ENCODE measurements at regions not wholly inside any gene's neighbourhood (a gene's known extent, or its start where the extent isn't known, plus 50 kb on each side); places are given as distances from the start of the nearest gene placed in this dataset.

DNA sequence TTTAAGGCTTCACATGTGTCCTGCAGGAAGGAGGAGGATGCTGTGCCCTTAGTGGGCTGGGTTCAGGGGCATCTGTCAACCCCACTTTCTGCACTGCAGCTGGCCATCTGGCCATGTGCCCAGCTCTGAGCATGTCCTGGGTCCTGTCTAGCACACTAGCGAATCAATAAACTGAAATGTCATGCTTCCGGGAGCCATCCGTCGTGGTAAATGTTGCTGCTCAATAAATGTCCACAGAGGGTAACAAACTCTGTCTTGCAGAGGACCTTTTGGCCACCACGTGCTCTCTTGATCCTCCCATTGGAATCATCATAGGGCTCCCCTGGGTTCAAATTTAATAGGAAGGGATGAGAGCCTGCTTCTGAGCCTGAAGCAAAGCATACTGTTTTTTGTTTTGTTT, 168.6 kb upstream of the PIRT start:
- TF ChIP-seq, protein P1, sequence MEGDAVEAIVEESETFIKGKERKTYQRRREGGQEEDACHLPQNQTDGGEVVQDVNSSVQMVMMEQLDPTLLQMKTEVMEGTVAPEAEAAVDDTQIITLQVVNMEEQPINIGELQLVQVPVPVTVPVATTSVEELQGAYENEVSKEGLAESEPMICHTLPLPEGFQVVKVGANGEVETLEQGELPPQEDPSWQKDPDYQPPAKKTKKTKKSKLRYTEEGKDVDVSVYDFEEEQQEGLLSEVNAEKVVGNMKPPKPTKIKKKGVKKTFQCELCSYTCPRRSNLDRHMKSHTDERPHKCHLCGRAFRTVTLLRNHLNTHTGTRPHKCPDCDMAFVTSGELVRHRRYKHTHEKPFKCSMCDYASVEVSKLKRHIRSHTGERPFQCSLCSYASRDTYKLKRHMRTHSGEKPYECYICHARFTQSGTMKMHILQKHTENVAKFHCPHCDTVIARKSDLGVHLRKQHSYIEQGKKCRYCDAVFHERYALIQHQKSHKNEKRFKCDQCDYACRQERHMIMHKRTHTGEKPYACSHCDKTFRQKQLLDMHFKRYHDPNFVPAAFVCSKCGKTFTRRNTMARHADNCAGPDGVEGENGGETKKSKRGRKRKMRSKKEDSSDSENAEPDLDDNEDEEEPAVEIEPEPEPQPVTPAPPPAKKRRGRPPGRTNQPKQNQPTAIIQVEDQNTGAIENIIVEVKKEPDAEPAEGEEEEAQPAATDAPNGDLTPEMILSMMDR (IDR thresholded peaks at IDR 0.05; ENCODE audit: unreplicated experiment in 3 of 3) = no peak
- no peak overlapping the region for H3K4me3 Mint-ChIP-seq
- peaks cover 3% of the 10 kb centered on the region for H3K9me3 Mint-ChIP-seq
- H3K27ac Mint-ChIP-seq = no peak overlapping the region
- H3K4me1 Mint-ChIP-seq = peaks cover 4% of the 10 kb centered on the region
- H3K36me3 Mint-ChIP-seq (ENCODE audit: low read depth) = no peaks in the 10 kb centered on the region
- H3K27me3 Mint-ChIP-seq (ENCODE audit: low read depth) = peaks cover 20% of the 10 kb centered on the region

DNA sequence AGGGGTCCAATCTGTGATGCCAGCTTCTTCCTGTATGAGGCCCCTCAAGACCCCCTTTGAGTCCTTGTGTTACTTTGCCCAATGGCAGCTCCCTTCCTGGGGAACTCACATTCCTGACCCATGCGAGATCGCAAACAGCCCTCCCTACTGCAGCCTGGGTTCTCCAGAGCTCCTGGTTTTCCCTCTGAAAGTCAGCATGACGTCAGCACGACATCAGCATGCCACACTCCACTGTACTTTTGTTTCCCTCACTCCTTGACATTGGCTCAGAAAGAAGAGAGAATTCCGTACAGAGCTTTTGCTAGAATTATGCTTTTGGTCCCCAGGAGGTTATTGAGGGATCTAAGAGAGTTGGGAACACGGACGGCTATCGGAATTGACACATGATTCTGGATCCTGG, 168.1 kb upstream of the PIRT start:
- H3K4me3 Mint-ChIP-seq = no peak overlapping the region
- TF ChIP-seq, protein P1 (IDR thresholded peaks at IDR 0.05; ENCODE audit: unreplicated experiment in 3 of 3) = no peak
- no peak overlapping the region for H3K27ac Mint-ChIP-seq
- peaks cover 17% of the 10 kb centered on the region for H3K27me3 Mint-ChIP-seq (ENCODE audit: low read depth)
- no peaks in the 10 kb centered on the region for H3K36me3 Mint-ChIP-seq (ENCODE audit: low read depth)
- peaks cover 4% of the 10 kb centered on the region for H3K4me1 Mint-ChIP-seq
- peaks cover 3% of the 10 kb centered on the region for H3K9me3 Mint-ChIP-seq

GRCh38 chr17:11002417-11002816, 164.5 kb upstream of the PIRT start:
- no peak overlapping the region for H3K4me3 Mint-ChIP-seq
- H3K27ac Mint-ChIP-seq = no peak overlapping the region
- TF ChIP-seq, protein P1 (IDR thresholded peaks at IDR 0.05; ENCODE audit: unreplicated experiment in 3 of 3) = no peak
- H3K27me3 Mint-ChIP-seq (ENCODE audit: low read depth) = peaks cover 33% of the 10 kb centered on the region
- H3K4me1 Mint-ChIP-seq = peaks cover 4% of the 10 kb centered on the region
- no peaks in the 10 kb centered on the region for H3K9me3 Mint-ChIP-seq
- H3K36me3 Mint-ChIP-seq (ENCODE audit: low read depth) = no peaks in the 10 kb centered on the region

DNA sequence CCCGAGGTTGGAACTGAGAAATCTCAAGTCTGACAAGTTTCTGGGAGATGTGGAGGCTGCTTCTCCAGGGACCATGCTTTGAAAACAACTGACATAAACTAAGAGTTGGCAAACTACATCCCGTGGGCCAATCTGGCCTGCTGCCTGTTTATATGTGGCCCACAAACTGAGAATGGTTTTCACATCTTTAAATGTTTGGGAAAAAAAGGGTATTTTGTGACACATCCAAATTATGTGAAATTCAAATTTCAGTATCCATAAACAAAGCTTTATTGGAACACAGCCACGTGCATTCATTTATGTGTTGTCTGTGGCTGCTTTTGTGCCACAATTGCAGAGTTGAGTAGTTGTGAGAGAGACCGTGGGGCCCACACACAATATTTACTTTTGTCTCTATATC, 163.8 kb upstream of the PIRT start:
- no peak overlapping the region for H3K4me3 Mint-ChIP-seq
- peaks cover 4% of the 10 kb centered on the region for H3K4me1 Mint-ChIP-seq
- H3K27me3 Mint-ChIP-seq (ENCODE audit: low read depth) = peaks cover 40% of the 10 kb centered on the region
- H3K36me3 Mint-ChIP-seq (ENCODE audit: low read depth) = no peaks in the 10 kb centered on the region
- H3K27ac Mint-ChIP-seq = no peak overlapping the region
- TF ChIP-seq, protein P1 (IDR thresholded peaks at IDR 0.05; ENCODE audit: unreplicated experiment in 3 of 3) = no peak
- no peaks in the 10 kb centered on the region for H3K9me3 Mint-ChIP-seq

DNA sequence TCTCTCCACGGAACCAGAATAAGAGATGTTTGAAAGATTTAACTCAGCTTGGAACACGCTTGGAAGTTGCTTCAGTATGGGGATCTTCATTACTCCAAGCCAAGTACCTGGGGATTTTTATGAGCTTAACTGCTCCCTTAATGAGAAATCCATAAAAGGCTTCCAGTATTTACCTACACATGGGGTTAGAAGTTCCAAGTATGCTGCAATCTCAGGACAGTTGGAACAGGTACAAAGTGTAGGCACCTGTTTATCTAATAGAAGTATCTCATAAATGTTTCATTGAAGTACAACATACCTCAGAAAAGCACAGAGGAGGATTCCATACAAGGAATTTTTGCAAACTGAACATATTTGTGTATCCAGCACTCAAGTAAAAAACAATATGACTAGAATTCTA, 161.6 kb upstream of the PIRT start:
- Mint-ChIP-seq H3K4me1 (peaks cover 4% of the 10 kb centered on the region), H3K9me3 (no peaks in the 10 kb centered on the region), H3K27me3 (ENCODE audit: low read depth) (peaks cover 41% of the 10 kb centered on the region), H3K27ac (no peak overlapping the region), H3K36me3 (ENCODE audit: low read depth) (no peaks in the 10 kb centered on the region), H3K4me3 (no peak overlapping the region)
- TF ChIP-seq, protein P1 (IDR thresholded peaks at IDR 0.05; ENCODE audit: unreplicated experiment in 3 of 3) = no peak

DNA sequence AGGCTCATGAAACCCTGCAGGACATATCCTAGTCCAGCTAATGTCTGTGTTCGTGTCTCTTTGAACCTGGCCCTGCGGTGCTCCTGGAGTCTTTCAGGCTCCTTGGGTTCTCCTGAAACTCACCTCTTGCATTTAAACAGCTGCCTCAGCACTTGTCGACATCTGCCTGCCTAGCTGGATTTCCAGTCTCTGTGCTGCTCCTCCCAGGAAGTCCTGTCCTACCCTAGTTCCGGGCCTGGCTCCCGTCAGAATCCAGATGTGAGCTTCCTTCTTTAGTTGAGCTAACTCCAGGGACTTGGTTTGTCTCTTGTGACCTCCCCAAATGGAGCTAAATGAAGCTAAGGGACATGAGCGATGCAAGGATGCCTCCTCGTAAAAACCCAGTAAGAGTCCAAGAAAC, 155.2 kb upstream of the PIRT start:
- TF ChIP-seq, protein P1 (IDR thresholded peaks at IDR 0.05; ENCODE audit: unreplicated experiment in 3 of 3) = no peak
- no peak overlapping the region for H3K27ac Mint-ChIP-seq
- peak overlapping the region in 1 of 3 experiments; percentile 10 for H3K4me3 Mint-ChIP-seq

More for the DNA sequence above, 155.2 kb upstream of the PIRT start:
- Mint-ChIP-seq H3K36me3 (ENCODE audit: low read depth) (no peaks in the 10 kb centered on the region), H3K27me3 (ENCODE audit: low read depth) (peaks cover 43% of the 10 kb centered on the region), H3K4me1 (peaks cover 14% of the 10 kb centered on the region), H3K9me3 (no peaks in the 10 kb centered on the region)
